ENCODE measurements at regions not wholly inside any gene's neighbourhood (a gene's known extent, or its start where the extent isn't known, plus 50 kb on each side); places are given as distances from the start of the nearest gene placed in this dataset.

DNA sequence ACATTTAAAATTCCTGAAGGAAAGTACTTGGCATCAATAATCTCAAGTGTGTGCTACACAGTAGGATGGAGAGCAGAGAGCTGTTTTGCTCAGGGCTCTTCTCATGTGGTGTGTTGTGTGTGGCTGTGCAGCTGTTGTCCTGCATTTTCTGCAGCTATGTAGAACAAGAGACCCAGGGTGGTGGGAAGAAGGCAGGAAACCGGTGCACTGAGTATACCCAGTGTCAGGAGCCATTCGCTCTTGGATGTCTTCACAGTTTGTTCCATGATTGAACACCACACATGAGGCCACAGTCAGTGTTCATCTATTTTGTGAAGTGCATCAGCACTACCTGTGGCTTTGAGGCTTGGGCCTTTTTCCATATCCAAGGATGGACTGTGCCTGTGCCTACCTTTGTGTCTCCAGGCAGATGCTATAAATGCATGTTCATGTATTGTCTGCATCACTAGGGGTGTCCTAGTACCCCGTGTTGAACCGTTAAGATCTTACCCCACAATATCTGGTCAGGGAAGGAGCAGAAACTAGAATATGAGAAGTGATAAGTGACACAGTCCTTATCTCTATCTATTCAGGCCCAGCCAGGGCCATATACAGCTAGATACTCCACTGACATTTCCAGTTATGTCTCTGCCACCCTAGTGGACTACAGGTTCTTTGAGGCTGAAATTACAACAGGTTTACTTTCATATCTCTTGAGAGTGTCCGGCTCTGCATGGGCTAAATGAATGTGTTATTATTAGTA is 194.3 kb downstream of the NR2F2 start:
- no peak for DNase-seq (ENCODE audit: low read depth)

DNA sequence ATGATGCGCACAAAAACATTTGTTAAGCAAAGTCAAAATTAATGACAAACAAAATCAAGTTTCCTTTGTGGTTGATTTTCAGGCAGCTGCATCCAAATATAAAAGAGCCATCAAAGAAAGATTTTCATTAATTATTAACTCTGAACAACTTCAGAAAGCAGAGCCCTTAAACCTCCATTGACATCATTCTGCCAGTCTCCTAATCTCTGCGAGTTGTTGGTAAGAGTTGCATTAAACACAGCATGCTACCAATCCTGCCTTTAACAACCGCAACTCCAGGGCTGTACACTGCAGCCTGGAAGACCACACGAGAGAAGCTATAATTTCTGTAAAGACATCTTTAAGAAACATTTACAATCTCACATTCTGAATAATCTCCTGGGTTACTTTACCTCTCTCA is 204.6 kb downstream of the NR2F2 start:
- no peak for DNase-seq (ENCODE audit: low read depth)

DNA sequence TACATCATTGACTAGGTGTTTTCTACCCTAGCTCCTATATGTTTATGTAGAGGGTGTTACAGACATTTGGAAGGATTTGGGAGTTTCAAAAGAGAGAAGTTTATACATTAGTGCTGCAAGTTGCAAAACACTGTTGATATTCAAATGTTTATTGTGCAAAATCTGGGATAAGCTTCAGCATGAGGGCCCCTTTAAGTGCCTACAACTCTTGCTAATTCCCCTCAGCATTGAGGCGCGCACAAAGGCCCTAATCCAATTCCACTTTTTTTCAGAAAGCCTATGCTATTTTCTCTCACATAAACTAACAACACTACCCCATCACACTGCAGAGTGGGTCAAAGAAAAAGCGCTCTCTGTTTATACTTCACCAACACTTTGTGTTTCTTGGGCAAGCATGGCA is 208.0 kb downstream of the NR2F2 start:
- no peak for DNase-seq (ENCODE audit: low read depth)

DNA sequence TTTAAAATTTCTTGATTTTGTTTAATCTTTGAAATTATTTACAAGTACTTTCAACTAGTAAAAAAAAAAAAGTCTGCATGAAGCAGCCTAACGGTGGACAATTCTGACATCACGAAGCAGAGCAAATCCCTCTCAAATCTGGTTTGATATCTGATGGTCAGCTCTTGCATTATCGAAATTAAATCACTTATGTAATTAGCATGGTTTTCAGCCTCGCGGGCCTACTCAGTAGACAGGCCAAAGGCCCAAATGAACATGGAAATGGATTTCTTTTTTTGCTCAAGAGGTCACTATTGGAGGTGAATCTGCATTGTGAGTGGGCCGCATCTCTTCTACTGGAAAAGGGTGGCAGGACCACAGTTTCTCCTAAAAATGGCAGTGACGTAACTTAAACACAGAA is 209.8 kb downstream of the NR2F2 start:
- no peak for DNase-seq (ENCODE audit: low read depth)

DNA sequence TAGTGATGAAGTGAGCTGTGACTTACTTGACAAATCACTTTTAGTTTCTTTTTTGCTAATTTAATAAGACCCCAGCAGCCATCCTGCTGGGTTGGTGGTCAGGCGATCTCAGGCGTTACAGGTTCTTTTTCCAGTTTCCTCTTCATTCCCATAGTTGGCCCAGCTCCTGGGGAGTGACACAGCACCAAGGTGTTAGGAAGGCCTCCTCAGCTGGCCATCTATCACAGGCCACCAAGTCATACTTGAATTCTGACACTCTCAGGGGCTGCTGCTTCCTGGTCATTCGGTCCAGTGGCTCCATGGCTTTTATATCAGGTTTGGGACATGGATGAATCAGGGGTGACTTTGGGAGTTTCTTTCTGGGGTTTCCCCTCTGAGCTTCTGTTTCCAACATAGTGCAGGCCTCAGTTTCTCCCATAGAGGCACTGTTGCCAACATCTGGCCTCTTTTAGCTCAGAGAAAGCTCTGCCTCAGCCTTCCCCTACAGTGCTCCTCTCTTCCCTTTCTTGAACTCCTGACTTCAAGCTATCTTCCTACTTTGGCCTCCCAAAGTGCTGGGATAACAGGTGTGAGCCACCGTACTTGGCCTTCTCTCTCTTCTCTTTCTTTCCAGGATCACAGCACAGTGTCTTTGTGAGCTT is 211.8 kb downstream of the NR2F2 start:
- DNase-seq (ENCODE audit: low read depth), result no peak

DNA sequence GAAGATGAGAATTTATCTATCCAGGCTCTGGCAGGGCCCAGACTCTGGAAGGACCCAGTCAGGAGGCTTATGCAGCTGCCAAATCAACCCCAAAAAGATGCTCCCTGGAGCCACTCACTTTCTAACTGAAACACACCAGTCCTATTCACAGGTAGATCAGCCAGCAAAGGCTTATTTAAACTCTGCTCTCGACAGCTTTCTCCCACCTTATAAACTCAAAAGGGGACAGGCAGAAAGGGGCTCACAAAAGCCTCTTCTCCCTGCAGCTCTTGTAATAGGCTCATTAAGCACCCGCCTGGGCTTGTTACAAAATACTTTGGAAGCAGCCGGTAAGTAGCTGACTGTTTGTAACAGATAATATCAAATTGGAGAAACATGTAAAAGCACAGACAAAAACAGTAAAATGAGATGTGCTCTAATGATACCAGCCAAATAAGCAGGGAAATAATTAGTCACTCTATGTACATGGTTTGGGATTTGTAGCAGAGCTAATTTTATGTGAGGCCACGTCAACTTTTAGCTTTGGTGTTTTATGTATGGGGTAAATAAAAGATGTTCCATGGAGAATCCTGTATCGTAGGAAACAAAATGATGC is 213.8 kb downstream of the NR2F2 start:
- DNase-seq (ENCODE audit: low read depth), result no peak

DNA sequence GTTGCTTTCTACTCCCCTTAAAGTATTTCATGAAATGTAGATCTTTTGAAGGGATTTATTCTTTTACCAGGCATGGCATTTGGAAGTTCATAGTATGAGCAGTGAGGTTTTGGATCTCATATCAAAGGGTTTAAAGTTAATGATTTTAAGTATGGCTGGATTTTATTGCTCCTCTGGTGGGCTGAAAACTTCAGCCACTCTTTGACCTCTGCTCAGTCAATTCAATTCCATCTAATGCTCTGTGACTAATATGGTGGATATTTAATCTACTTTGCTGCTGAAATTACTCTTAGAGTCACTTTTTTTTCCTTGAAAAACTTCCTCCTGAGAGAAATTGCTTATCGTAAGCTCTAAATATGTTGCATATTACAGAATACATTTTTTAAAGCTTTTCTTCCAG is 218.6 kb downstream of the NR2F2 start:
- DNase-seq (ENCODE audit: low read depth), result no peak

DNA sequence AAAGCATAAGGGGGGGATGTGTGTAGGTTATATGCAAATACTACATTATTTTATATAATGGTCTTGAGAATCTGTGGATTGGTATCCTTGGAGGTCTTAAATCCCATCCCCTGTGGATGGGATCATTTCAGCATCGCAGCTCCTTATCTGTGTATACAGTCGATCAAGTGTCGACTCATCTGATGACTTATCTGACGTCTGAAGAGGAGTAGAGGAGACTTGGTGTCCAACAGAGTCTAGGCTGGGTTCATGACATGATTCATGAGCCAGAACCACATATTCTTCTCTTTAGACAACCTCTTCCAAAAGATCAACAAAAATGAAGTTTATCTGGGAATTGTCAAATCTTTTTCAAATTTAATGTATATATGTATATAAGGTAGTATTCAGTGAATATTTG is 220.7 kb downstream of the NR2F2 start:
- DNase-seq (ENCODE audit: low read depth), result no peak

DNA sequence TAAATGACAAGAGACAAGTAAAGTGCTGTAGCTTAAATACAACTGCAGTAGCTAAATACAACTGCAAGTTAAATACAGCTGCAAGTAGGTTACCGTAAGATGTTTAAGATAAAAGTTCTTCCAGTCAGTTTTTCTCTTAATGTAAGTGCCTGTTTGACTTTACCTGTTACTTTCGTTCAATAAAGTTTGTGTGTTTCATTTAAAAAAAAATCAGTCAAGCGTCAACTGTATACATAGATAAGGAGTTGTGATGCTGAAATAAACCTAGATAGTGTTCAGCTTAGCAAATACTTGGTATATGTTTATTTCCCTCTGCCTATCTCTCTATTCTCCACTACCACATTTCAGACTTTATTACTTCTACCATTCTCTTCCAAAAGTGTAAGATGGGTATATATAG is 221.2 kb downstream of the NR2F2 start:
- no peak for DNase-seq (ENCODE audit: low read depth)

DNA sequence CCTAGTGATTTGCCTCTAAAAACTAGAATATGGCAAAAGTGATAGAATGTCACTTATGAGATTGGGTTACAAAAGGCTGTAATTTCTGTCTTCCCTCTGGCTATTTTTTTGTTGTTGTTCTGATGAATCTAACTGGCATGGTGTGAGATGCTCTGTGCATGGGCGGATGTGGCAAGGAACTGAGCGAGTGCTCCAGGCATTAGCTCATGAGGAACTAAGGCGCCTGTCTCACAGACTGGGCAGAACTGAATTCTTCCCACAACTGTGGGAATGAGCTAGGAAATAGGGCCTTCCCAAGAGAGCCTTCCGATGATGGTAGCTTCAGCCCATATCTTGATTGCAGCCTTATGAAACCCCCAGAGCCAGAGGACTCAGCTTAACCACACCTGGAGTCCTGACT is 222.5 kb downstream of the NR2F2 start:
- no peak for DNase-seq (ENCODE audit: low read depth)

DNA sequence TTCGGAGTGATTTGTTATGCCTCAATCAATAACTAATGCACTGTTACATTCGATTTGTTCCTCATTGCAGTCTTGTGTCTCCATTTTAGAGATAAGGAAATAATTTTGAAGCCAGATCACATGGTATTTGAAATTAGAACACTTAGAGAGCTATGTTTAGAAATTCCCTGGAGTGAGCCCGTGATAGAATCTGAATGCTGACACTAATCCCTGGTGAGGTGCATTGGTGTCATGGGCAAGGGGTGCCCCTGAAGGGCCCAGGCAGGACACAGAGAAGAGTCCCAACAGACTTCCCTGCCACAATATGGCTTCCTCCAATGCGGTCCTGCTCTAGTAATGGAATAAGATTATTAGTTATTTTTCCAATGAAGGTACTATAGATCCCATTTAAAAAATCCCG is 223.0 kb downstream of the NR2F2 start:
- no peak for DNase-seq (ENCODE audit: low read depth)

DNA sequence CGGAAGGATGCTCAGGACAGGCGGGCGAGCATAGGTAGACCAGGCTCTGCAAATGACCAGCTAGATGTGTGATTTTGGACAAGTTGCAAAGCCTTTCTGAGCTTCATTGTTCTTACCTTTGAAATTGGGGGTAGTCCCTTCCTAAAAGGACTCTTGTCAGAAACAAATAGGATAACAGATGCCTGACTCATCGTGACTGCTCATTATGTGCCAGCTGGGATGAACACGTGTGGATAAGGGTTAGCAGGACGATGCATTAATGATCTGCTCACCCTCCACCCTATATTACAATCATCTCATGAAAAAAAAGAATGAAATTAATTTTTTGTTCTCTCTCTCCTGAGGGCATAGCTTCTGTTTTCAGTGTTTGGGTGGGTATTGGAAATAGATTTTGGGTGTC is 223.4 kb downstream of the NR2F2 start:
- DNase-seq (ENCODE audit: low read depth), result no peak

DNA sequence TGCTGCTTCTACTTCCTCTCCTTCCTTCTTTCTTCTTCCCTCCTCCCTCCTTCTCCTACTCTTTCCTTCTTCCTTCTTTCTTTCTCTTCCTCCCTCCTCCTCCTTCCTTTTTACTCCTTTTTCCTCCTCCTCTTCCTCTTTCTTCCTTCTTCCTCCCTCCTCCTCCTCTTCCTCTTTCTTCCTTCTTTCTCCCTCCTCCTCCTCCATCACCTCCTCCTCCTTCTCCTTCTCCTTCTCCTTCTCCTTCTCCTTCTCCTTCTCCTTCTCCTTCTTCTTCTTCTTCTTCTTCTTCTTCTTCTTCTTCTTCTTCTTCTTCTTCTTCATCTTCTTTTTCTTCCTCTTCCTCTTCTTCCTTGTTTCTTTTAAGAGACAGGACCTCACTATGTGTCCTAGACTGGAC is 224.0 kb downstream of the NR2F2 start:
- DNase-seq (ENCODE audit: low read depth), result no peak

DNA sequence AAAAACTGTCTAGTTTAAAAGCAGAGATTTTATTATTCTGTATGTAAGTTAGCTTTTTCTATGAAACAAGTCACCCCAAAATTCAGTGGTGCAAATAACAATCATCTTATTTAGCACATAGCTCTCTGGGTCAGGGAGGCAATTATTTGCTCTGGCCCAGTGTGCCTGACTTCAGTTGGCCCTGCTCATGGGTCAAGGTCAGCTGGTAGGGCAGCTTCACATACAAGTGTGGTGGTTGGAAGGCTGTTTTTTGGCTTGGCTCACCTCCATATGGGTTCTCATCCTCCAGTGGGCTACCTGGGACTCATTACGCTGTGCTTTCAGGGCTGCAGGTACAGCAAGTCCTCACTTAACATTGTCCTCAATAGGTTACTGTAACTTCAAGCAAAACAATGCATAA is 228.6 kb downstream of the NR2F2 start:
- DNase-seq (ENCODE audit: low read depth), result no peak

DNA sequence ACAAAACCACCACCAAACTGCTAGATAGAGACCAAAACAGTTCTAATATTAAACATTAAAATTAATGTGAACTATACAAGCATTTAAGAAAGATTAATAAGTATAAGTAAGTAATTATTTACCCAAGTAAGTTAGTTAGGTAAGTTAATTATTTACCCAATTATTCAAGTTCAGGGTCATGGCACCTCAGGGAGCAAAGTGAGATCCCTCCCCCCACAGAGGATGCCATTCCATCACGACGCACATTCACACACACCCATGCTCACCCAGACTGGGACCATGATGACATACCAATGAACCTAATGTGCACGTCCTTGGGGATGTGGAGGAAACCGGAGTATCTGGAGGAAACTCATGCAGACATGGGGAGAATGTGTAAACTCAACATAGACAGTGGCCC is 229.1 kb downstream of the NR2F2 start:
- no peak for DNase-seq (ENCODE audit: low read depth)

DNA sequence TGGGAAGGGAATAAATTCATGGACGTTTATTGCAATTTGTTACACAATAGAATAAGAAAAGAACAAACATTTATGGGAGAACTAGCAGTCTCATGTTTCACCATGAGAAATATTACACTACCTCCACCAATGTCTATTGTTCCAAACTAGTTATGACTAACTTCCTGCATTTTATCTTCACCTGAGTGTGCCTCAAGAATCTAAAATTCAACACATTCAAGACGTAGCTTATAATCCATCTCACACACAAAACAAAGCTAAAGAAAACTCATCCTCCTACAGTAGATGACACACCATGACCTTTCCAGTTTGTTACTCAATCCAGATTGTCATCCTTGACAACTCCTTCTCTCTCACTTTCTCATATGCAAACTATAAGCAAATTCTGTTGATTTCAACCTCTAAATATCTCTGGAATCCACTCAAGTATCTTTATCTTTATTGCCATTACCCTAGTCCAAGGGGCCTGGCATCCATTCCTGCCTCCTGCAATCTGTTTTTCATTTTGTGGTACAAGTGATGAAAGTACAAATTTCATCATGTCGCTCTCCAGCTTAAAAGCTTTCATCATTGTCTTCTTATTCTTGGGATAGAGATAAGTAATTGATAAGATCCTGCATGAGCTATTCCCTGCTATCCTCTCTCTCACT is 229.9 kb downstream of the NR2F2 start:
- DNase-seq (ENCODE audit: low read depth), result no peak

DNA sequence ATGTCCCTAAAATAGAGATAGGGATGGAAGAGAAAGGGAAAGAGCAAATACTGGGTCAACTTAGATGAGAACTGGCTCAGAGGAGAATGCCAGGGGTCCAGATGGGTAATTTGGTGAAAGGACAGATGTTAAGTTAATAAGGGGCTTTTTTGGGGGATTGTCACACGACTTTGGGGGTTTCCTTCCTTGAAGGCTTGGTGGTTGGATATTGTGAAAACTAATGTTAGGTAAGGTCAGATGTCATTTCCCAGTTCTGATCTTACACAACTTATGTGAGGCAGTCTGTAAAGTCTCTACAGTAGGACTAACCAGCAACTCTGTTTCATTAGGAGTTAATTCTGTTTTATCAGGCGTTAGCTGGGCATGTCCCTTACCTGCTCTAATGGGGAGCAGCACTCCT is 231.1 kb downstream of the NR2F2 start:
- no peak for DNase-seq (ENCODE audit: low read depth)

DNA sequence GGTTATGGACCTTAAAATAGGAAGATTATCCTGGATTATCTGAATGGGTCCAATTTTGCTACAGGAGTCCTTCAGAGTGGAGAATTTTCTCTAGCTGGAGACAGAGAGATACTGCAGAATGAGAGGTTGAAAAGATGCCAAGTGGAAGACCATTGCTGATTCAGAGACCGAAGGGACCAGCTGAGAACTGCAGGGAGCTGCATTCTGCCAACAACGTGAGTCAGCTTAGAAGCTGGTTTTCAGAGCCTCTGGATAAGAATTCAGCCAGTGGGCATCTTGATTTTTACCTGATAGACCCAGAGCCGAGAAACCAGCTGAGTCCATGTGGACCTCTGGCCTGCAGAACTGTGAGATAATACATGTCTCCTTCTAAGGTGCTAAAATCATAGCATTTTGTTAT is 234.0 kb downstream of the NR2F2 start:
- DNase-seq (ENCODE audit: low read depth), result no peak

DNA sequence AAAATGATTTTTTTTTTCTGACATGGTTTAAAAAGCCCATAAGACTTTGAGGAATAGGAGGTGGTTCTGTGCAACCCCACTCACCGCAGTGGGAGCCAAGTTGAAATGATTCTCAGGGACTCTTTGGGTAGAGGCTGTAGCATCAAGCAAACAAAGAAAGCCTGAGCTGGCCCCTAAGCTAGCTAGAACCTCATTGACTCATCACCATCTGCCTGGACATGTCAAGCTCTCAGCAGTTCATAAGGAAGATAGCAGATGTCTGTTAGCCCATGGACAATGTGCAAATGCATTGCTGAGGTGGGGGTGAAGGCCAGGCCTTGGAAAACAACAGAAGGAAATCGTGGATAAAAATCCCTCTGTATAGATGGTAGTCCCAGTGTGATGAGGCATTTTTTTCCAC is 234.8 kb downstream of the NR2F2 start:
- no peak for DNase-seq (ENCODE audit: low read depth)

DNA sequence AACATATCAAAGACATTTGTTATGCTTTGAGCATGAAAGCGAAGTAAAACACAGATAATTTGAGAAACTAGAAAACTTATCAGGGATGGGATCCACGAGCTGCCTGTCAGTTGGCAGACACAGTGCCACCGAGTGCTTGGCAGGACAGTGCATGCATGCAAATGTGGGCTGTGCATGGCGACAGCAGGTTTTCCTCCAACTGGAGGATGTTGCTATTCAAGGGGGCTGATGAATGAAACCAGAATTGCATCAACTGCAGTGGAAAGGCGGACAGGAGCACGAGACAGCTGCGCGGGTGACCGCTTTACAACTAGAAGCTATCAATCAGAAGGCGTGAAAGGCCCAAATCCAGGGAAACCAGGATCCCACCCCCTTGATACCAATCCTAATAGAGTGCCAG is 244.3 kb downstream of the NR2F2 start:
- no peak for DNase-seq (ENCODE audit: low read depth)

DNA sequence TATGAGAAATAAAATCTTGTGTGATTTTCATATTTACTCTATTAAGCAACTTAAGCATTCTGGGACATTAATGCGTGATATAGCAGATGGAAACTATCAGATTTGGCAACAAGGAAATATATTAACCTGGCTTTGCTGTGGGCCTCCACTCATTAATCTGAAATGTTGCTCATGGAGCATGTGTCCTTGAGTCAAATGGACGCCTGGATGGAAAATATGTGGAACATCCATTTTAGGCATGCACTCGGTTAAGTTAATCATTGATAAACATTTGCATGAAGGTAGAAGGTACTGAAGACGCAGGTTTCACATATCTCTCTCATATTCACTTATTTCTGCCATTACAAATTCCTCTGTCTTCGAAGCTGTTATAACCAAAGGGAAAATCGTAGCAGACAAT is 246.1 kb downstream of the NR2F2 start:
- no peak for DNase-seq (ENCODE audit: low read depth)

DNA sequence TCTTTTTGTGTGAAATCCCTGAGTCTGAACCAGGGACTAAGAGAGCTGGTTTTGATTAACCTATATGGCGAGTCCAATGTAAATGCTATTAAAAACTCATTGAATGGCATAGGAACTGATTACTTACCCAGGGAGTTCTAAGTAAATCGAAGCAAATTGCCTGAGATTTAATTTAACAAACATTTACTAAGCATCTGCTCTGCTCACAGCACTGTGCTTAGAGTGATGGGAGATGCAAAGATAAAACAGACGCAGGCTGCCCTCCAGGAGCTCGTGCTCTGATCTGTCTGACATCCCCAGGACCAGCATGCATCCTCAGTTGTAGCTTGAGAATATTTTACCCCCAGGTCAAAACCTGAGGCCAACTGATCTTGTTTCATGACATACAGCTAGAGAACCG is 247.9 kb downstream of the NR2F2 start:
- no peak for DNase-seq (ENCODE audit: low read depth)

DNA sequence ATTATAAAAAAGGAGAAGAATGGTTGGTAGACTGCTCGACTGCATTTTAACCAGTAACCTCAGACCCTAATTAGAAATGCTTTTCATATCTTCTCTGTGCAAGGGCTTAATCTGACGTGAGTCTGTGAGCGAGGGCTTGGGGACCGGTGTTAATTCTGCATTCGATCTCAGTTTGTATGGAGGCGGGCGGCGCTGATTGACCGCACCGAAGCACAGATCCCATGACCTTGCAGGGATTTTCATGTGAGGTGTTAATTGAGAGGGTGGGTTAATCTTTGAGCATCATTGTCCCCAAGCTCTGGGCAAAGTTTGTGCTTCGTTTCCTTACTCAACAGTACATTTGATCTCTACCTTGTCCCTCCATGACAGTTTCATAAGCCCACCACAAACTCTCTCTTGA is 250.9 kb downstream of the NR2F2 start:
- DNase-seq (ENCODE audit: low read depth), result no peak
